SU-DHL-6 (cell line): ENCODE measurements at regions not wholly inside any gene's neighbourhood (a gene's known extent, or its start where the extent isn't known, plus 50 kb on each side); places are given as distances from the start of the nearest gene placed in this dataset.

Experiments
- H2AFZ ChIP-seq: fragments of 200-600 bp; sonication (generic); 2 replicates; pipeline ENCODE4 v1.6.1; 2014; ENCODE audit warnings: low read depth, mild to moderate bottlenecking, moderate library complexity, mixed read lengths, antibody characterized with exemption, low read length; ENCODE audit not compliant: severe bottlenecking
- H3F3A ChIP-seq: fragments of 200-600 bp; shearing (Covaris generic); 2 replicates; pipeline ENCODE4 v1.6.0; 2016; ENCODE audit warnings: antibody characterized with exemption, mild to moderate bottlenecking; ENCODE audit not compliant: insufficient read depth
- H3K27ac ChIP-seq: fragments of 200-600 bp; sonication (generic); 2 replicates; pipeline ENCODE4 v1.5.1; 2016; ENCODE audit warnings: low read depth, mild to moderate bottlenecking, low read length, moderate library complexity, mixed read lengths
- H3K27me3 ChIP-seq: fragments of 200-600 bp; sonication (generic), shearing (Covaris generic); 2 replicates; pipeline ENCODE4 v1.6.0; 2014; ENCODE audit warnings: mild to moderate bottlenecking, low read length
- H3K36me3 ChIP-seq: fragments of 200-600 bp; sonication (generic); 2 replicates; pipeline ENCODE4 v1.6.1; 2014; ENCODE audit warnings: mild to moderate bottlenecking, low read length, mixed read lengths
- H3K4me2 ChIP-seq: fragments of 300-600, 200-600 bp; shearing (Covaris generic), sonication (generic); 2 replicates; pipeline ENCODE4 v1.6.0; 2014; ENCODE audit warnings: low read length, low read depth, mild to moderate bottlenecking; ENCODE audit not compliant: poor library complexity, severe bottlenecking
- H3K4me3 ChIP-seq: fragments of 200-600 bp; sonication (generic); 2 replicates; pipeline ENCODE4 v1.5.1; 2014; ENCODE audit warnings: antibody characterized with exemption, low read length, mild to moderate bottlenecking, mixed read lengths; ENCODE audit not compliant: insufficient read depth, poor library complexity, severe bottlenecking
- H3K79me2 ChIP-seq: fragments of 200-600 bp; sonication (generic); 2 replicates; pipeline ENCODE4 v1.6.1; 2014; ENCODE audit warnings: mild to moderate bottlenecking, low read length, moderate library complexity; ENCODE audit not compliant: insufficient read depth
- H3K9ac ChIP-seq: fragments of 200-600 bp; sonication (generic); 2 replicates; pipeline ENCODE4 v1.7.0; 2014; ENCODE audit warnings: mild to moderate bottlenecking, low read length
- H3K9me2 ChIP-seq: fragments of 200-600 bp; sonication (generic); replicated peaks from 2 replicates; pipeline ENCODE4 v1.6.1; 2014; ENCODE audit warnings: low read length; ENCODE audit not compliant: insufficient read depth
- H3K9me3 ChIP-seq: fragments of 200-600 bp; sonication (generic); 2 replicates; pipeline ENCODE4 v1.6.1; 2014; ENCODE audit warnings: low read length, mixed read lengths; ENCODE audit not compliant: insufficient read depth
- H4K20me1 ChIP-seq: fragments of 200-600 bp; sonication (generic); 2 replicates; pipeline ENCODE4 v1.6.1; 2014; ENCODE audit warnings: low read depth, mild to moderate bottlenecking, antibody characterized with exemption, low read length, moderate library complexity, mixed read lengths
- CTCF ChIP-seq: fragments of 200-600 bp; sonication (generic); IDR thresholded peaks from one replicate; pipeline ENCODE4 v1.5.1; 2017; ENCODE audit warnings: antibody characterized with exemption, mild to moderate bottlenecking, low read length, moderate library complexity; ENCODE audit not compliant: insufficient read depth, poor library complexity, severe bottlenecking
- EZH2phosphoT487 ChIP-seq: fragments of 200-600 bp; sonication (generic), shearing (Covaris generic); conservative IDR thresholded peaks from 2 replicates; pipeline ENCODE4 v1.6.1; 2018; ENCODE audit warnings: mild to moderate bottlenecking, antibody characterized with exemption, low read length, moderate library complexity, mixed read lengths

- Histone ChIP-seq H3K9me2 (no peaks in the 10 kb centered on the region), H3K4me2 (no peak overlapping the region), H3K27me3 (no peaks in the 10 kb centered on the region), H3K79me2 (no peaks in the 10 kb centered on the region), H2AFZ (no peak overlapping the region), H3K4me3 (no peak overlapping the region), H3K9me3 (no peaks in the 10 kb centered on the region), H4K20me1 (no peaks in the 10 kb centered on the region), H3K27ac (no peak overlapping the region), H3K36me3 (no peaks in the 10 kb centered on the region), H3F3A (no peaks in the 10 kb centered on the region), H3K9ac (no peak overlapping the region)
- TF ChIP-seq CTCF: no peak
- no peak for TF ChIP-seq EZH2phosphoT487
Observed at GRCh38 chr4:178809921-178810320, 1367.7 kb upstream of the AGA start.

GRCh38 chr4:178811356-178811755, 1369.1 kb upstream of the AGA start:
- no peak overlapping the region for H2AFZ ChIP-seq
- no peak overlapping the region for H3K27ac ChIP-seq
- H3K9ac ChIP-seq: no peak overlapping the region
- H3K79me2 ChIP-seq: no peaks in the 10 kb centered on the region
- no peaks in the 10 kb centered on the region for H3K27me3 ChIP-seq
- no peak overlapping the region for H3K4me2 ChIP-seq
- no peaks in the 10 kb centered on the region for H3F3A ChIP-seq
- no peak overlapping the region for H3K4me3 ChIP-seq
- H3K9me2 ChIP-seq: no peaks in the 10 kb centered on the region
- H3K9me3 ChIP-seq: no peaks in the 10 kb centered on the region
- no peaks in the 10 kb centered on the region for H3K36me3 ChIP-seq
- TF ChIP-seq CTCF (no peak), EZH2phosphoT487 (no peak)
- H4K20me1 ChIP-seq: no peaks in the 10 kb centered on the region

- Histone ChIP-seq H2AFZ (no peak overlapping the region), H3K9me2 (no peaks in the 10 kb centered on the region), H3F3A (no peaks in the 10 kb centered on the region), H3K4me3 (no peak overlapping the region), H3K79me2 (no peaks in the 10 kb centered on the region), H3K27ac (no peak overlapping the region), H4K20me1 (no peaks in the 10 kb centered on the region), H3K9me3 (no peaks in the 10 kb centered on the region), H3K27me3 (no peaks in the 10 kb centered on the region), H3K9ac (no peak overlapping the region), H3K4me2 (no peak overlapping the region), H3K36me3 (no peaks in the 10 kb centered on the region)
- TF ChIP-seq EZH2phosphoT487 (no peak), CTCF (no peak)
Observed at GRCh38 chr4:178812866-178813265, 1370.6 kb upstream of the AGA start.

GRCh38 chr4:178814908-178815307, 1372.7 kb upstream of the AGA start:
- no peaks in the 10 kb centered on the region for H3K9me3 ChIP-seq
- H3K9me2 ChIP-seq: no peaks in the 10 kb centered on the region
- no peaks in the 10 kb centered on the region for H3K27me3 ChIP-seq
- no peaks in the 10 kb centered on the region for H3K79me2 ChIP-seq
- no peak overlapping the region for H3K4me3 ChIP-seq
- no peak overlapping the region for H3K4me2 ChIP-seq
- no peak overlapping the region for H2AFZ ChIP-seq
- H3K9ac ChIP-seq: no peak overlapping the region
- no peaks in the 10 kb centered on the region for H3K36me3 ChIP-seq
- no peak overlapping the region for H3K27ac ChIP-seq
- no peaks in the 10 kb centered on the region for H4K20me1 ChIP-seq
- H3F3A ChIP-seq: no peaks in the 10 kb centered on the region
- no peak for TF ChIP-seq EZH2phosphoT487
